Esophagus muscularis mucosa (tissue), 4 donors: ENCODE measurements at regions not wholly inside any gene's neighbourhood (a gene's known extent, or its start where the extent isn't known, plus 50 kb on each side); places are given as distances from the start of the nearest gene placed in this dataset.

ENCODE experiments used
- EP300 ChIP-seq: sonication (generic); formaldehyde crosslinking; IDR thresholded peaks from one replicate; pipeline ENCODE4 v1.6.1; 2017; ENCODE audit warnings: antibody characterized with exemption
- POLR2A ChIP-seq: fragments of 450-650 bp; IDR thresholded peaks from one replicate; pipeline ENCODE4 v1.6.1; 2017; ENCODE audit warnings: antibody characterized with exemption, moderate library complexity, mild to moderate bottlenecking, low read depth
- POLR2AphosphoS5 ChIP-seq, 2 donors: sonication (generic); formaldehyde crosslinking; IDR thresholded peaks; one replicate each; pipeline ENCODE4 v1.6.1; 2017; ENCODE audit warnings: antibody characterized with exemption in 2 of 2
- TF ChIP-seq, protein P1 (sequence below), 3 experiments: fragments of 200-600 bp in 2 of 3; fragments of 450-650 bp in 1 of 3; sonication (generic) in 2 of 3; IDR thresholded peaks; one replicate each; pipeline ENCODE4 v1.5.1; 2017 to 2019; ENCODE audit warnings: antibody characterized with exemption in 3 of 3, mild to moderate bottlenecking in 2 of 3, moderate library complexity in 1 of 3

DNA sequence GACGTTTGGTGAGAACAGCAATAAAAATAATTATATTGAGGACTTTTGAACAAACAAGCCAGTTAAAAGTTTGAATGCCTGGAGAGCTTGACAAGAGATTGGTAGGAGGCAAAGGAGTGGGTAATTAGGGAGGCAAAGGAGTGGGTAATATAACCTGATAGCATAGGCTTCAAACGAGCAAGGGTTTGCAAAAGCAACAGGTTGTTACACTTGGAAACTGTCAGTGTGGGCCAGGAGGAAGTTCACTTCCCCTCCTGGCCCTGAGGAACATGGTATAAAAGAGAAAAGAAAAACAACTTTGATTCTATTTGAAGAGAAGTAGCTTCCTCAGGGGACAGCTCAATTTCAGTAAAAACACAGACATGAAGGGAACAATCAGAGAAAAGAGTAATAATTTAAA lies 121.7 kb downstream of the CCER1 start:
- no peak for TF ChIP-seq POLR2A
- TF ChIP-seq, protein P1, sequence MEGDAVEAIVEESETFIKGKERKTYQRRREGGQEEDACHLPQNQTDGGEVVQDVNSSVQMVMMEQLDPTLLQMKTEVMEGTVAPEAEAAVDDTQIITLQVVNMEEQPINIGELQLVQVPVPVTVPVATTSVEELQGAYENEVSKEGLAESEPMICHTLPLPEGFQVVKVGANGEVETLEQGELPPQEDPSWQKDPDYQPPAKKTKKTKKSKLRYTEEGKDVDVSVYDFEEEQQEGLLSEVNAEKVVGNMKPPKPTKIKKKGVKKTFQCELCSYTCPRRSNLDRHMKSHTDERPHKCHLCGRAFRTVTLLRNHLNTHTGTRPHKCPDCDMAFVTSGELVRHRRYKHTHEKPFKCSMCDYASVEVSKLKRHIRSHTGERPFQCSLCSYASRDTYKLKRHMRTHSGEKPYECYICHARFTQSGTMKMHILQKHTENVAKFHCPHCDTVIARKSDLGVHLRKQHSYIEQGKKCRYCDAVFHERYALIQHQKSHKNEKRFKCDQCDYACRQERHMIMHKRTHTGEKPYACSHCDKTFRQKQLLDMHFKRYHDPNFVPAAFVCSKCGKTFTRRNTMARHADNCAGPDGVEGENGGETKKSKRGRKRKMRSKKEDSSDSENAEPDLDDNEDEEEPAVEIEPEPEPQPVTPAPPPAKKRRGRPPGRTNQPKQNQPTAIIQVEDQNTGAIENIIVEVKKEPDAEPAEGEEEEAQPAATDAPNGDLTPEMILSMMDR (IDR thresholded peaks at IDR 0.05) = no peak
- TF ChIP-seq POLR2AphosphoS5 (IDR thresholded peaks at IDR 0.05) = no peak
- TF ChIP-seq EP300 = no peak
